ENCODE measurements at regions not wholly inside any gene's neighbourhood (a gene's known extent, or its start where the extent isn't known, plus 50 kb on each side); places are given as distances from the start of the nearest gene placed in this dataset.
"Not testable (repeated sequence)": the region's sequence is repeated elsewhere in the genome, so short reads cannot be mapped to it uniquely, and the experiment has no call there.

DNA sequence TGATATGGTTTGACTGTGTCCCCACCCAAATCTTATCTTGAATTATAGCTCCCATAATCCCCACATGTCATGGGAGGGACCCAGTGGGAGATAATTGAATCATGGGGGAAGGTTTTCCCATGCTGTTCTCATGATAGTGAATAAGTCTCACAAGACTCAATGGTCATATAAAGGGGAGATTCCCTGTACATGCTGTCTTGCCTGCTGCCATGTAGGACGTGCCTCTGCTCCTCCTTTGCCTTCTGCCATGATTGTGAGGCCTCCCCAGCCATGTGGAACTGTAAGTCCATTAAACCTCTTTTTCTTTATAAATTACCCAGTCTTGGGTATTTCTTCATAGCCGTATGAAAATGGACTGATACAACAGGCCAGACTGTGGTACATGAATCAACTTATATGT lies 68.5 kb upstream of the ADTRP start:
- not testable (repeated sequence) for DNase-seq

DNA sequence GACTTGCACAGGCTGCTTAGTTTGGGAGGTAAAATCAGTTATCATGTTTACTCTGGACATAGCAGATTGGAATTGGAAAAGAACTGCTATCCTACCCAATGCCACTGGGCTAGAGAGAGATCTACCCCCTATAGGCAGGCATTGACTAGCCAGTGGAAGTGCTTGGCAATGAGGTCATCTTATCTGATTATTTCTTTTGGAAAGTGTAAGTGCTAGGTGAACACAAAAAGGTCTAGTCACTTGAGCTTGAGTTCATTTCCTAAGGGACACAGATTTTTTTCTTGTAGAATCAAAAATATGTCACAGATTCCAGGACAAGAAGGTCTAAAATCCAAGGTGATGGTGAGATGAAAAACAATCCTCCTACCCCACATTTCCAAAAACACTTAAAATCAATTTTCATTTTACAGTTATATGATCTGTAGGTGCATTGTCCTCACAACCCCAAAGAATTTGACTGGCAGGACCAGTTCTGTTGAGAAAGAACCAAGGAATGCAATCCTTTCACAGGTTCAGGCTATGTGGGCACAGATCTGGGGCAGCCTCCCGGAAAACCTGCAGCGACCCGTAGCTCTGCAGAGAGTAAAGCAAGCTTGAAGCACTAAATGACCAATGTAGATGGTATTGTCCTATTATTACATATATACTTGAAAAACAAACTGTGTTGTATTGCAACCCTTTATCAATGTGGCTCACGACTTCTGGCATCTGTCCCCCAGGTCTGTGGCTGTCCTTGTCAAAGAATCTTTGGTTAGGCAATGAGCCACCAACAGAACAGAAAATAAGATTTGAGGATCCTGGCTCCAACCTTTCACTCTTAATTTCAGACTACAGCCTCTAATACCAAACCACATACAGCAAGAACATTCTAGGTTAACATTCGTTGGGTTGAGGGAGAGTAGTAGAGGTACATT lies 67.3 kb upstream of the ADTRP start:
- no peak for DNase-seq

DNA sequence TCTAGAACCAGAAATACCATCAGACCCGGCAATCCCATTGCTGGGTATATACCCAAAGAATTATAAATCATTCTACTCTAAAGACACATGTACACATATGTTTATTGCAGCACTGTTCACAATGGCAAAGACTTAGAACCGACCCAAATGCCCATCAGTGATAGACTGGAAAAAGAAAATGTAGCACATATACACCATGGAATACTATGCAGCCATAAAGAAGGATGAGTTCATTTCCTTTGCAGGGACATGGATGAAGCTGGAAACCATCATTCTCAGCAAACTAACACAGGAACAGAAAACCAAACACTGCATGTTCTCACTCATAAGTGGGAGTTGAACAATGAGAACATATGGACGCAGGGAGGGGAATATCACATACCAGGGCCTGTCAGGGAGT lies 64.2 kb upstream of the ADTRP start:
- DNase-seq = not testable (repeated sequence)

DNA sequence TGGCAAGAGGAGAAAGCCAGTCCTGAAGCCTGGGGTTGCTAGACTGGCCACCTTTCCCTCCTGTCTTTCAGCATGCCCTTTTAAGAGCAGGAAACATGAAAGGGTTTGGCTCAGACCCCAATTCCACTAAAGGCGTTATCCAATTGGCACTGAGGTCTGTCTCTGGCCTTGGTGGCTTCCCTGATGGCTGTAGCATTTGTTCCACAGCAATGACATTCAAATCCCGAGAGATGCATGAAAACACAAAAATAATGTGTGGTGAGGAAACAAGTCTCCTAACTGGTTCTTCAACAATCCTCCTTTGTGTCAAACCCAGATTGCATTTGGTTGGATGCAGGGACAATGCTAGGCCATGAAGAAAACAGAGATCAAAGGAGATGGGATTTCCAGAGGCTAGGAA lies 56.5 kb upstream of the ADTRP start:
- no peak for DNase-seq

DNA sequence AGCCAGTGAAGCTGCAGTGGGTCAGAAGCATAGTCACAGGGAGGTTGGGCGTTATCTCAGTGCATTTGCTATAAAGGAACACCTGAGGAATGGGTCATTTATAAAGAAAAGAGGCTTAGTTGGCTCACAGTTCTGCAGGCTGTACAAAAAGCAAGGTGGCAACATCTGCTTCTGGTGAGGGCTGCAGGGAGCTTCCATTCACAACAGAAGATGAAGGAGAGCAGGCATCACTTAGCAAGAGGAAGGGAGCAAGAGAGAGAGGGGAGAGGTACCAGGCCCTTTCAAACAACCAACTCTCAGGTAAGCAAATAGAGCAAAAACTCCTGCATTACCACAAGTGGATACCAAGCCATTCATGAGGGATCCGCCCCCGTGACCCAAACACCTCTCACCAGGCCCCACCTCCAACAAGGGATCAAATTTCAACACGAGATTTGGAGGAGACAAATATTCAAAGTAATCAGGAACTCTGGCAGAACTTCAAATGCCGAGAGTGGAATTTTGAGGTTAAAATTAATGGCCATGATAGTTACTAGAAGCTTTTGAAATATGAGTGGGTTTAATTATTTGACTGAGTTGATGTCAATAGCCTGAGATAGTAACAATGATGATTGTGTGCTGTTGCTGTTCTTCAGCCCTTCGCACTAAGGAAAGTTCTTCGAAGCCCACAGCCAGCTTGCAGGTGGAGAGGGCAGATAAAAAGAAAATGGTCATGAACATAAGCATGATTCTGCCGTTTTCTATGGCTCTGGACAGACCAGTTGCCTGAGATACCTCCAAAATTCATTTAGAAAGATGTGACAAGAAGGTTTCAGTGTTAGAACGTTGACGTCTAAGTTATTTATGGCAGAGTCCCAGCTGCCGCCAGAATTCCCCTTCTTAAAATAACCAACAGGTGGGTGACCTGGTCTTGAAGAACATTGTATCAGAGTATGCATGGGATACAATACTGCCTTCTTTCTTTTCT lies 55.3 kb upstream of the ADTRP start:
- no peak for DNase-seq

DNA sequence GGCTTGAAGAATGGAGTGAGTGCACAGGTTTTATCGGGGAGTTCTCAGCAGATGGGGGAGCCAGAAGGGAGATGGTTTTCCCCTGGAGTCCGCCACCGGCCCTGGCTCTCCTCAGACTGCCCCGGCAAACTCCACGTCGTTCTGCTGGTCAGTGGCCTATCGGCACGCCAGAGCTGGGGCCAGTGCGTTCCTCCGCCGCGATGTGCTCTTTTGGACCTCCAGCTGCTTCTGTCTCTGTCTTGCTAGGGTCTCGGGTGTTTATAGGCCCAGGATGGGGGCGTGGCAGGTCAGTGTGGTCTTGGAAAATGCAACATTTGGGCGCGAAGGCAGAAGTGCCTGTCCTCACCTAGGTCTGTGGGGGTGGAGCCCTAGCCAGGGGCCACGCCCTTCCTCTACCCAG lies 53.0 kb upstream of the ADTRP start:
- no peak for DNase-seq

DNA sequence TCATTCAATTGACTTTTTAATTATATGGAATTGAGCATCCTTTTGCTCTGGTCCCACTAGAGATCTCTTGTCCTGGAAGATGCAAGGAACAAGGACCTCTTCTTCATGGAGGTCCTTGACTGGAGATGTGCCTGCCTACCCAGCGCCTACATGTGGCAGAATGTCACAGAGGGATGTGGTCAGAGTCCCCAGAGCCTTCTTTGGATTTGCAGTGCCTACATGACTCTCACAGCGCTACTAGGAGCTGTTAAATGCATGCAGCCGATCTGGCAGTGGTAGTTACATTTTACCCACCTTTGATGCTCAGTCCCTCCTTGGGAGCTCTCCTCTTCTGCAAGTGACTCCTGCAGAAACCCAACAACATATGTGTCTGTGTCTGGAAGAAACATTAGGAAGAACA lies 51.9 kb upstream of the ADTRP start:
- DNase-seq = no peak

DNA sequence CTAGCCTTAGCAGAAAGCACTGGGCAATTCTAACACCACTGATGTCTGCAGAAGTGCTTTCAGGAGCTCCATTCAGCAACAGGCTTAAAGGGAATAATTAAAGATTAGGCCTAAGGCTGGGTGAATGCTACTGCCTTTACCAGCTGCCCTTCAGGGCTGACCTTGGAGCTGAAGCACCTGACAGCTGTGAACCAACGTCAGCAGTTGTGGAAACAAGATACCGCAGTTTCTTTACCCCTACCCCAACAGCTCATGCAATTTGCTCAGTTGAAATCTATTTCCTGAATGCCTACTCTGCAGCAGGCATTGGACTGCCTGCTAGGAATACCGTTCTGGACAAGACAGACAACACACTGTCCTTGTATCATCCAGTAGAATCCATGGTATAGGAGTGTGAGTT lies 51.5 kb upstream of the ADTRP start:
- no peak for DNase-seq

DNA sequence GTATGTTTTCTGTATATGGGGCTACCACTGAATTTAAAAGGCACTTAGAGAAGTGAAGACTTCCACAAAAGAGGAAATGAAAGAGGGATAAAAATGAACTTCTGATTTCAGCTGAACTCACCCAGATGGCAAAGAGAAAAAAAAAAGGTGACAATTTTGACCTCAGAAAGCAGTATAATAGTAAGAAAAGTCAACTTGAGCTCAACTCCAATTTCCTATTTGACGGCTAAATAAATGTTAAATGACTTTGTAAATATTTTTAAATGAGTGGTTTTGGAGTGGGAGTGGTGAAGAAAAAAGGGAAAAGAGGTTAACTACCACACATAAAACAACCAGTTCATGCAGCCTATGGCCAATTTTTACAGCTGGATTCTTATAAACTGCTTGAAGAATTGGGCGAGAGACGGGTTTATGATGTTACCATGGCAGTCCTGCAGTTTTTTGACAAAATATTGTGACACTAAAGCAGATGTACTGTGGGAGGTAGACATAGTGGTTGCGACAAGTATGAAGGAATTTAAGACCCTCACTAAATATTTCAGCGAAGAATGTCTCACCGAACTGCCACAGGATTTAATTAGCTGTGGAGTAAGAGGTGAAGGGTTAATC lies 49.8 kb upstream of the ADTRP start:
- DNase-seq = no peak
